Stimulated activated CD8-positive, alpha-beta memory T cell treated with anti-CD3 and anti-CD28 coated beads, Interleukin-4, amount 100 ng/mL, for 48 hours (primary cell): ENCODE measurements at regions not wholly inside any gene's neighbourhood (a gene's known extent, or its start where the extent isn't known, plus 50 kb on each side); places are given as distances from the start of the nearest gene placed in this dataset.
"Not testable (repeated sequence)": the region's sequence is repeated elsewhere in the genome, so short reads cannot be mapped to it uniquely, and the experiment has no call there.

ENCODE experiments used
- DNase-seq: peaks from one replicate; pipeline ENCODE4 v3.0.0-alpha.2; 2020

- DNase-seq = no peak
Observed at GRCh38 chr4:147104768-147105167, 159.1 kb upstream of the TTC29 start.

DNA sequence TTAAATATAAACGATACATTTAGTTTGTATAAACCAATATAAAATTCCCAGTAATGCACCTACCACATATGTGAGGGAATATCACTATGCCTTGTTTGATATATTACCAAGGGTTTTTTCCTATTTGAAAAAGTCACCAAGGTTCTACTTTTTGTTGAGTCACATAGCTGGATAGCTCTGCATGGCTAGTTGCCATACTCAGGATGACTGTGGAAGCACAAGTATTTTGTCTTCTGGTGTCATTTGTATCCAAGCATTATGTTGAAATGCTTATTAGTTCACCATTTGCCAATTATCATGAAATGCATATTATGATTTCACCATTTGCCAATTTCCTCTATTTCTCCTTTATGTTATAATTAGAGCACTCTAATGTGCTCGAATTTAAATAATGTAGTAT is 162.7 kb upstream of the TTC29 start:
- no peak for DNase-seq

DNA sequence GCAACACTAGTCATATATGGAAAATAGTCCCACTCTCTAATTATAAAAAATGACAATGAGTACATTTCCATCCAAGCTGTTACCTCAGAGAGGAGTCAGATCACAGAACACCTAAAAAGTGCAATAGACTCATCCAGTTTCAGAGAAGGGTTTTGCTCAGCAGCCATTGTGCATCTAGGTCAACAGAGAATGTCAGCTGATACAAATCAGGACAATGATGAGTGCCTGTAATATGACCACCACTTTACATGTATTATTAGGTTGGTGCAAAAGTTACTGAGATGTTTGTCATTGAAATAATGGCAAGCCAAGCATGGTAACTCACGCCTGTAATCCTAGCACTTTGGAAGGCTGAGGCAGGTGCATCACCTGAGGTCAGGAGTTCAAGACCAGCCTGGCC is 164.1 kb upstream of the TTC29 start:
- no peak for DNase-seq

GRCh38 chr4:147110473-147111367 is 165.1 kb upstream of the TTC29 start:
- no peak for DNase-seq

DNA sequence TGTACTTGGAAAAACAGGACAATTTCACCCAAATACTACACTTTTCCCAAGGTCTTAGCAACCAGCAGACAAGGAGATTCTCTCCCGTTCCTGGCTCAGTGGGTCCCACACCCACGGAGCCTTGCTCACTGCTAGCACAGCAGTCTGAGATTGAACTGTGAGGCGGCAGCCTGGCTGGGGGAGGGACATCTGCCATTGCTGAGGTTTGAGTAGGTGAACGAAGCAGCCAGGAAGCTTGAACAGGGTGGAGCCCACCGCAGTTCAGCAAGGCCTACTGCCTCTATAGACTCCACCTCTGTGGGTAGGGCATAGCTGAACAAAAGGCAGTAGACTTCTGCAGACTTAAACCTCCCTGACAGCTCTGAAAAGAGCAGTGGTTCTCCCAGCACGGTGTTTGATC is 166.5 kb upstream of the TTC29 start:
- not testable (repeated sequence) for DNase-seq

DNA sequence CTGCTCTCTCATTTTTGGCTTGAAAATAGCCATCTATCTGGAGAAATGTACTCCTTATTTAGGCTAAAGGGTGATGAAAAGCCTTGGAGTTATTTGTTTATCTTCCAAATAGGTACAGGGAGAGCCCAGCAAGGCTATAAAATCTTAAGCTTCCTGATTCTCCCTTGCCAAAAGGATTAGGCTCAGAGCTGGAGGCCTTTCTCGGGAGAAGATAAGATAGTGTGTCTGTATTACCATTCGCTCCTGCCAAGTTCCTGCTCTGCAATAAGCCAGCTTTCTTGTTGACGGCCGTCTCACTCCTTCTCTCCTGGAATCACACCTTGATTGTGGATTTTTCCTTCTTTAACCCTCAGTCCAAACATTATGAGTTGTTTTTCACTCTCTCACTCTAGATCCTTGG is 171.8 kb upstream of the TTC29 start:
- no peak for DNase-seq

GRCh38 chr4:147118528-147118927 is 172.9 kb upstream of the TTC29 start:
- DNase-seq = no peak

DNA sequence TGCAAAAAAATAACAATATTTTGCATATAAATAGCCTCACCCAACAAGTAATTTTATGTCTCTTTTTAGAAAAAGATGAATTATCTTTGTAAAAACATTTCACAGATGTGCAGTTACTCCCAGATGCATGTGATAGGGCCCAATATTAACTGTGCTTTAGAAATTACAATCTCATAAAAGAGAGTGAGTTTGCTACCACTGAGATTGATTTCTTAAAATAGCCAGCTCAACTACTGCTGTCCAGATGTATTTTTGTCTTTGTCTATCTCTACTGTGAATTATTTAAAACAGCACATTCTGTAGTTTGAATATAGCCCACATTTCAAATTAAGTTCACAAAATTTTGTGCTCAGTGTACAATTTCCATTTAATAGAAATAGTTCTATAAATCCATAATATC is 177.0 kb upstream of the TTC29 start:
- DNase-seq = no peak

- DNase-seq = no peak
Observed at GRCh38 chr4:147123146-147123545, 177.5 kb upstream of the TTC29 start.

DNA sequence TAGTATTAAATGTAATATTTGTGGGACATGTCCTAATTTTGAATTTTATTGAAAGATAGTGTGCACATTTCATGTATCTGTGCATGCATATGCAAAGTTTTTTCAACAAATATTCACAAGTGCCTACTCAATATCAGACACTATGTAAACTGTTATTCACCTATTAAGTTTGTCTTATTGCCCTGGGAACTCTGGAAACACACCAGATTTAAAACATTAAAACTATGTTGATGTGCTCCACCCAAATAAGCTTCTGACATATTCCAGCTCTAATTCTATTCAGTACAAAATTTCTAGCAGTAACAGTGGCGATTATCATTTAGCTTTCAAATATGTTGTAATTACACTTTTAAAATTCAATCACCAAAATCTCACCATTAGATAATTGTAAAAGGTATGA is 183.1 kb upstream of the TTC29 start:
- no peak for DNase-seq

GRCh38 chr4:147129687-147130086 is 184.0 kb upstream of the TTC29 start:
- no peak for DNase-seq

DNA sequence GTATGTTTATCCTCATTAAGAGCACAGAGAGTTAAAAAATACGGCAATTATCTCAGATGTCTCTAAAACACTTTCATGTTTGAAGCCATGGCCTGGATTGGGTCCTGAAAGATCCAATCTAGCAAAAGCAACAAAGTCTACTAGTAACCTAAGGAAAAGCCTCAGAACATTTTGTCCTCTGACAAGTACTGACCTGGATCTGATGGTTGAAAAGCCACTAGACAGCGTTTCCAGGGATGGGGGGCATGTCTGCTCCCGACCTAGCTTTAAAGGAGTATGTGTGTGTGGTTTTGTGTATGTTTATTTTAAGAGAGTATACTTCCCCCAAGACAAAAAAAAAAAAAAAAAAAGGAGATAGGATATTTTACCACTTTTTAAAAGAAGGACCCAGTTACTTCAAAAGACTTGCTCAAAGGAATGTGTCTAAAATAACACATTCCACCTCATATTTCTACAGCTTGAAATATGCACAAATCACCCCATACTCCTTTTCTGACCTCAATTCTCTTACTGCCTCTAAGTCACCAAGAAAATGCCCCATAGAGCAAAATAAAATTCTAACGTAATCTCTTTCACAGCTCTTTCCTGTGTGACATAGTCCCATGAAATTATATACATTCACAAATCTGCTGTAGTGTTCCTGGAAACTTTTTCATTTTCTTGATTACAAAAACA is 189.0 kb upstream of the TTC29 start:
- DNase-seq = no peak

GRCh38 chr4:147136310-147136709 is 190.6 kb upstream of the TTC29 start:
- DNase-seq = no peak

- DNase-seq = no peak
Observed at GRCh38 chr4:147136751-147137150, 191.1 kb upstream of the TTC29 start.

DNA sequence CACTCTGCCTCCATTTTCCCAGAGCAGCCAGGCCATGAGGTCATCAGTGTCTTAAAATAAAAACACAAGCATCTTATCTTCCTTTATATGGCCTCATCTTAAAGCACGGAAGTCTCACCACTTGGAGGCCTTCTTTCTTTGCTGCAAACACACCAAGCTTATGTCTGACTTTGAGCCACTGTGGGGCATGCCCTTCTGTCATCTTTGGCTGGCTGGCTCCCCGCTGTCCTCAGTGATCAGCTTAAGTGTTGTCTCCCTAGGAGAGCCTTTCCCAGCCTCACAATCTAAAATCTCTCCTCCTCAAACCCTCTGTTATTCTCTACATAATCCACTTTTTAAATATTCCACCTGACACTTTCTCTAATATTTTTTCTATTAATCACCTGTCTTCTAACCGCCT is 191.6 kb upstream of the TTC29 start:
- DNase-seq = no peak

- DNase-seq = no peak
Observed at GRCh38 chr4:147138171-147138570, 192.5 kb upstream of the TTC29 start.

- no peak for DNase-seq
Observed at GRCh38 chr4:147139455-147140198, 194.0 kb upstream of the TTC29 start.

DNA sequence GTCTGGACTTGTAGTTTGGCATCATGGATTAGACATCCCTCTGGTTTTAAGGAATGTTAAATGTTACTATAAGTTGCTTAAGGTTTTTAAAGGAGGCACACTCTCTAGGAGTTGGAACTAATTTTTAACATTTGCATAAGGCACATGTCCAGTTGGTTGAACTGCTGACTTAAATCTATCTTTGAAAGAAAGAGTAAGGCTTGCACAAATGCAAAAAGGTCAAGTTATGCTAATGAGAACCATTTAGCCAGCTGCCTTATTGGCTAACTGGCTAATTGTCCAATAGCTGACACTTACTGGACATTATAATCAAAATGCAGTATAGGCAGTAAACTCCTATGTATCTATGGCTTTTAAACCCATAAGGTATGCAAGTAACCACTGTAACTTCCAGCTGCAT is 206.1 kb upstream of the TTC29 start:
- no peak for DNase-seq

GRCh38 chr4:147157860-147158701 is 212.4 kb upstream of the TTC29 start:
- DNase-seq = no peak

DNA sequence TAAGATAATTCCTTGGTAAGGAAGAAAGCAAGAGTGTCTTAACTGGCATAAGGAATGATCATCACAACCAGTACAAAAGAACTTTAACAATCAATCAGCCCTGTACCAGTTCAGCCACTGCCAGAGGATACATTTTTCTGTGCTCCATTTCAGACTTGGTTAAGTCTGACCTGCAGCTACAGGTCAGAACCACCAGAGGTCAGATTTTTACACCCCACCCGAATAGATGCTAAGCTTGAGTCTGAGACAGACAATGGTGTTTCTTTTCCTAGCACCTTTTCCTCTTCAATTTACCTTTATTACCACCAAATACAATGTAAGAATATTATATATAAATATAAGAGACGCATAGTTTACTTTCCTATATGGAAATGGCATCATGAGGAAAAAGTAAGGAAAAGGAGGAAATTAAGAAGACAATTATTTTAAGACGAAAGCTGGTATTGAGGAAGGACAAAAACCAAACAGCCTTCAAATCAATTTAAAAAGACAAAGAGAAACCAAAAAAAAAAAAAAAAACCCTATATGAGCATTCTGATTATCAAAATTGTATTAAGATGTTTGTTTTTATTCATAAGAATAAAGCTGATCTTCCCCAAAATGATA is 215.3 kb upstream of the TTC29 start:
- DNase-seq = no peak

- DNase-seq = no peak
Observed at GRCh38 chr4:147163311-147163710, 217.6 kb upstream of the TTC29 start.

GRCh38 chr4:147168200-147168599 is 222.5 kb upstream of the TTC29 start:
- not testable (repeated sequence) for DNase-seq
